ENCODE measurements at regions not wholly inside any gene's neighbourhood (a gene's known extent, or its start where the extent isn't known, plus 50 kb on each side); places are given as distances from the start of the nearest gene placed in this dataset.
"Not testable (repeated sequence)": the region's sequence is repeated elsewhere in the genome, so short reads cannot be mapped to it uniquely, and the experiment has no call there.

DNA sequence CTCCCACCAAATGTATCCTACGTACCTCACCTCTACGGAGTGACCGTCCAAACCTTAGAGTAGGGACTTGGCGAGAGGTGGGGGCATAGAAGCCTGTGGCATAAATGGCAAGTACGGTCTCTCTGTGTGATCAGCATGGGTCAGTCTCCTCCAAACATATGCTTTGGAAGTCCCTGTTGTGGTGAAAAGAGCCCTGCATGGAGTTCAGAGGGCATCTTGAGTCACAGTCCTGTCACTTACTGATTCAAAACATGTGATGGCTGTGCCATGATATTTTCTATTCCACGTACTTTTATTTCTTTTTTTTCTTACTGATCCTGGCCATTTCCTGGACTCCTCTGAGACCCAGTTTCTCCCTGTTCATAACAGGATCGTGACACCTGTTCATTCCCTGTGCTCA lies 67.5 kb upstream of the CEP85L start:
- no peak for DNase-seq

DNA sequence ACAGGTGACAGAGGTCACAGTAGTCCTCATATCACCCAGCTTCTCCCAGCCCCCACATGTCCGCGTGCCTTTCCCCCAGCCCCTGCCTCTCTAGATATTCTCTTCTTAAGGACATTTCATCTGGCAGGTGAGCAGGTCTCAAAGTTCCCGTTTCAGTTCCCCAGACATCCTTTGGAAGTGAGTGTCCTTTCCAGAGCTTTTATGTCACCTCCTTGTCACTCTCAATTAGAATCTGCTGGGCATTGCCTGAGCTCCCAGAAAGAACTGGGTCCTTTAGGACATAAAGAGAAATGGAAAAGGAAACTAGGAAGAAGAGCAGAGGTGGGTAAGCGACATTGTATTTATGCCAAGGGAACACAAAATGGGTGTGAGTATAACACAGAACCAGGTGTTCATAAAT lies 66.9 kb upstream of the CEP85L start:
- no peak for DNase-seq

DNA sequence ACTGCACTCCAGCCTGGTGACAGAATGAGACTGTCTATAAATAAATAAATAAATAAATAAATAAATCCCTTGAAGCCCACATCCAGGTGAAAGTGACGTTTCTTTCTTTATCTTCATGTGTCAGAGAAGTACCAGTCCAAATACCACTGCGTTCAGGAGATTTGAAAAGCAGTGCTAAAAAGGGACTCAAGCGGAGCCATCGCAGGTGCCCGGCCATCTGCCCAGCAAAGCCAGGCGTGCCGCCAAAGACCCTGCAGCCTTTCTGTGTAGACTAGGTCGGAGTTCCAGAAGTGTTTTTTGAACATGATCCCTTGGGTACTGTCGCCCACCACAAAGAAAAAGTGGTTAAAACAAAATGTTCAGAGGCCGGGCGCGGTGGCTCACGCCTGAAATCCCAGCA lies 65.7 kb upstream of the CEP85L start:
- DNase-seq: no peak

DNA sequence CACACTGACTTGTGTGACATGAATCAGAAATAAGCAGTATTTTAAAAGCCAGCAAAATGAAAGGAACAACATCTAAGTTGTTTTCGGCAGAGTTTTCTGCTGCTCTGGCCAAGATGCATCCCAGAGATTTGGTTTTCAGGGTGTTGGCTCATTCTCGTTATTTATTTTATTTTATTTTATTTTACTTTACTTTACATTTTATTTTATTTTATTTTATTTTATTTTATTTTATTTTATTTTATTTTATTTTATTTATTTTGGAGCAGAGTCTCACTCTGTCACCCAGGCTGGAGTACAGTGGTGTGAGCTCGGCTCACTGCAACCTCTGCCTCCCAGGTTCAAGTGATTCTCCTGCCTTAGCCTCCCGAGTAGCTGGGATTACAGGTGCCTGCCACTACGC lies 64.5 kb upstream of the CEP85L start:
- DNase-seq: not testable (repeated sequence)

DNA sequence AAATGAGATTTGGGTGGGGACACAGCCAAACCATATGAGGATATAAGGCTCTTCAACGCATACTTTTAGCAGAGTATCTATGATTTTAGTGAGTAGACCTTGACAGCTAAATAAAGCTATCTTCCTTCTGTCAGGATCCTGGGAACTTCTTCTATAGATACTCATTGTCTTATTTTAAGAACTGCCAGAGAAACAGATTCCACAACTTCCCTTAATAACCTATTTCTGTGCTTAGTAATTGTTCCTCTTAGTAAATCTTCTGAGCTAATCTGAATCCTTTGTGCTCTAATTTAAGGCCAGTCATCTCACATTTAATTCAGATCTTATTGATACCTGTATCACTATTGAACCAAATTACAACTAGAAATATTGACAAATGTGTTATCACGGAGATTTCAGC lies 64.0 kb upstream of the CEP85L start:
- DNase-seq: no peak

DNA sequence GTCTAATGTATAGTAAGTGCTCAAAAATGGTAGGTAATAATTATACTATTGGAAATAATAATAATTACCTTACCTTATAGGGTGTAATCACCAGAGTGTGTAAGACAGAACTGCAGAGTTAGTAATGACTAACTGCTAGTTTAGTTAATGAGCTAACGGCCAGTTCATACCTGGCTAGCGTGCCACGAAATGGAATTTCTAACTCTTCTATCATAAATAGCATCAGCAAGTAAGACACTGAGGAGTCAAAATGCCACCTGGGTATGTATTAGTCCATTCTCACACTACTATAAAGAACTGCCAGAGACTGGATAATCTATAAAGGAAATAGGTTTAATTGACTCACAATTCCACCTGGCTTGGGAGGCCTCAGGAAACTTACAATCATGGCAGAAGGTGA lies 63.4 kb upstream of the CEP85L start:
- DNase-seq: no peak

DNA sequence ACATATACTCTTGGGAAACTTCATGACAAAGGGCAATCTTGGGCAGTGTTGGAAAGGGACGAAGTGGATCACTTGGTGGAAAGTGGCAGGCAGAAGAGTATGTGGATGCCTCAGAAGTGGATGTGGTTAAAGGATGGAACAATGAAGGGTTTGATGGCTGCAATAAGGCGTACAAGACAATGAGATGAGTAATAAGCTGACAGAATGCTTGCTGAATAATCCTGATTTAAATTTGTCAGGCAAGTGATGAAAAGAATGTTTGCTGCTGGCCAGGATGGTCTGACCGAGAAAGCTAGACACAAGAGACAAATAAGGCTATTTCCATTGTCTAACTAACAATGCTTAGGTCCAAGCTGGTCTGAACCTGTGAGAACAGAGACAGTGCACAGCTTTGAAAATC lies 61.6 kb upstream of the CEP85L start:
- DNase-seq: no peak

DNA sequence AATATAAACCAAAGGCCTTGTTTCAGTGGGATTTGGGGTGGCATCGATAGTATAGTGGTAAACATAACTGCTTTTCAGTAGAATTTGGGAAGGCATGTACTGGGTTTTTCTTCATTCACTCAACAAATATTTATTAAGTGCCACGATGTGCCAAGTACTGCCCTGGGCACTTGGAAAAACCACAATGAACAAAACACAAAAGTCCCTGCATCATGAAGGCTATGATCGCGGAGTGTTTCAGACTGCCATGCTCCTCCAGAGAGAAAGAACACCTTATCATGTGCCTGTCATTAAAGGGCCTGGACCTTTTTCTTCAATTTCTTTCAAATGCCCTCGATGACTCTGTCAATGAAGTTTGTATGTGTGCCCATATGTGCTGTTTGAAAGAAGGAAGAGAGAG lies 59.2 kb upstream of the CEP85L start:
- no peak for DNase-seq

DNA sequence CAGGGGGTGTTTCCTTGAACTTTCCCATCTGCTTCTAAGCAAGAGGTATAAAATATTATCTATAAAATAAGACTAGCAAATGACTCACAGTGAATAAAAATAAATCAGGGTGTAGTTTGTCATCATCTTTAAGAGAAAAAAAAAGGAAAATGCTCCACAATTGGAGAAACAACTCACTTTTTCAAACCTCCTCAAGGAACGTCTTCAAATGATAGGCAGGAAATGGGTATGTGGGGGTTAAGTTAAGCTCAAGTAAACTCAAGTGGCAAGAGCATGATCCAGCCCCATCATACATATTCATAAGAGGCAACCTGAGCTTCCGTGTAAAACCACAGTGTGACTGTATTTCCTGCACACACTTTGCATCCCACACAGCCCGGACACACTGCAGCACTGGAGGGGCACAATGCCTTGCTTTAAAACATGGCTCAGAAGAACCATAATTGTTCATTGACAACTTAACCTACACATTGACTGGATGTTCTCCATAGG lies 58.5 kb upstream of the CEP85L start:
- no peak for DNase-seq

DNA sequence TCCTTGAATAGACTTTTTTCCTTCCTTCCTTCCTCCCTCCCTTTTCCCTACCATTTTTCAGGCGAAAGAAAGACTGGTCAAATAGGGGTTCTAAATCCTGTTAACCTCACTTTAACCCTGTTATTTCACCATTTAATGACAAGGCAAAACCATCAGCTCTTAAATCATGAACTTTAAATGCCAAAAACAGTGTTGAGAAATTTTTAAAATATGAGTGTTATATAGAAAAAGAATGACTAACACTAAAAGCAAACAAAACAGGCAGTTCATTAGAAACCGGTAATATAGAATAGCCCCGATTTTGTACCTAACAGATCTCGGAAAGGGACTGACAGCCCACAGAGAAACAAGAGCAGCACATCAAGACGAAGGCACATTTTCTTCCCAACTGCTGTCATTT lies 57.4 kb upstream of the CEP85L start:
- no peak for DNase-seq

DNA sequence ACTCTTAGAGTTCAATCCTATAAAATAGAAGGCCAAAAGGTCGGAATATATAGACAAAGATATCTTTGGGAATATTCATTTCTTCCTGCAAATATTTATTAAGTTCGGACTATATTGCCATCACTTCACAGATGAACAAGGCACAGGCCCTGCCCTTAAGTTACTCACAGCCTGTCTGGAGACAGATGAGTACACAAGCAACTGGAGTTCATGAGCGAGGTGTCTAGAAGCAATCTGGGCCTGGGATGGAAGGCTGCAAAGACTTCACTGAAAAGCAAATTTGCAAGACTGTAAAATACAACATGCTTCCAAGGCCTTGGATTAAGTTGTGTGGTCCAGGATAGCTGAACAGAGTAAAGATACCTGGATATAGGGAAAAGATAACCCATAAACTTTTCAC lies 56.7 kb upstream of the CEP85L start:
- DNase-seq: no peak

DNA sequence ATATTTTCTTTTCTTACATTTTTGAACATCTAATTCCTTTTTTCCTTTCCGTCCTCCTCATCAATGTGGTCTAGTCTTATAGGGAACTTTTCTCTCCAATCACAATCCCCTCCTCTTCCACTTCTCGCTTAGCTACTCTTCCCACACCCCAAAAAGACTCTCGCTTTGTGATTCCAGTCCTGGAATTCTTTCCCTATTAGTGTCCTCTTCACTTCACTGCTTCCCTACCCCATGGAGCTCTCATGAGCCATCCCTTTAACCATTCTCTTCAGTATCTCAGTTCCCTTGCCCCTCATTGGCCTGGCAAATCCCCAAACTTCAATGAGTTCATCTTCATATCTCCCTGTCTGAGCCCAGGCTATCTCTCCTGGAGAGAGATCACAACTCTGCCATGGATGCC lies 55.3 kb upstream of the CEP85L start:
- no peak for DNase-seq

DNA sequence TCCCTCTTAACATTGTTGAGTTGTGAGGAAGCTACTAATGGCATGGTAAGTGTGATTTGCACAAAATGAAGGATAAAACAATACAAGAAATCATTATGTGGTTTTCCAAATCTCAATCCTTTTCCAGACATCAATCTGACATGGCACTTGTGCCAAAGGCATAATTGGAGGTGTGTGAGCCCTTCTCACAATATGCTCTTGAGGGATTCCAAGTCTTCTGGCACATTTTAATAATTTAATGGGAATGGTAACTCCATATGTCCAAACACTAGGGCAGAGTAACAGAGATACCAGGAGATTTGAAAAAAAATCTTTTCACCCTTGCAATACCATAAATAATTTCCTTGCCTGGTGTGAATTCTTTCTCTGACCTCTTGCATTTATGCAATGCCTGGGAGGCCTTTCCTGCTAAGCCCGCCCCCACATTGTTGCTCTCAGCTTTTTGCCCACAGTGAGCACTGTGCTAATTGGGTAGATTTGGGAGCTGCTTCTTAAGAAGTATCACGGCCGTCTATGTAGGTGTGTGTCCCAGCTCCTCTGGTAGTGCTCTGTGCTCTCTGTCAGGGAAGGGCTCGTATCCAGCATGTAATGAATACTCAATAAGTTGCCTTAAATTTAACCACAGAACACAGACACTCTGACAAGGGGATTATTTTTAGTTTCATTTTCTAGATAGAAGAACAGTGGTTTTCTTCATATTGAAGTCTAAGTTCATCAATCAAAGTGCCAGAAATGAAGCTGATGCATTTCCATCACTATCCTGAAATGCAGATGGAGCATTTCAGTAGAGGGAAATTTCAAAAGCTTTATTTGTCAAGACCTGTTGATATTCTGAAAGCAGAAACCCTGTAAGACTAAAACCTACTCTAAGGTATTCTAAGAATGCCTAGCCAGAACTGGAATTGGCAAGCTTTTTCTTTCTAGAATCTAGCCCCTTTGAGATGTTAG lies 54.4 kb upstream of the CEP85L start:
- DNase-seq: no peak

DNA sequence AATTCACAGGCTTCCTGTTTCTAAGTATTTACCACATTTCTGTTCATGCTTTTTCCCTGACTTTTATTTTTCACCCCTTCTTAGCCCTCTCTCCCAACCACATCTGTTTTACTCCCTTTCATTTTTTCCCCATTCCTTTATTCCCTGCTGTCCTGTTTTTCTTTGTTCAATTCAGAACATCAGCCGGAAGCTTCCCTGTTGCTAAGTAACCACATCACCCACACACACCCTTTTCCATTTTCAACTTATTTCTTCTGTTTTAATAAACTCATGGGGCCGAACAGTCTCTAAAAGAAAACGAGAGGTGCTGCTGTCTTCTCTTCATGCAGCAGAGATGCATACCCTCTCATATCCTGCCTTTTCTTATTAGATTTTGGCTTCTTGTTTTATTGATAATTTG lies 53.5 kb upstream of the CEP85L start:
- DNase-seq: no peak

DNA sequence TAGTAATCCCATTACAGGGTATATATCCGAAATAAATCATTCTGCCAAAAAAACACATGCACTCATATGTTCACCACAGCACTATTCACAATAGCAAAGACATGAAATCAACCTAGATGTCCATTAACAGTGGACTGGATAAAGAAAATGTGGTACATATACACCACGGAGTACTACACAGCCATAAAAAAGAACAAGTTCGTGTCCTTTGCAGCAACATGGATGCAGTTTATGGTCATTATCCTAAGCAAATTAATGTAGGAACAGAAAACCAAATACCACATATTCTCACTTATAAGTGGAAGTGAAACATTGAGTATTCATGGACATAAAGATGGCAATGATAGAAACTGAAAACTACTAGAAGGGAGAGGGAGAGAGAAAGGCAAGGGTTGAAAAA lies 49.9 kb upstream of the CEP85L start:
- not testable (repeated sequence) for DNase-seq

Data from NCI-H1092 (cell line).